Activated CD4-positive, alpha-beta T cell treated with anti-CD3 and anti-CD28 coated beads, Interleukin-2, amount 10 ng/mL, durations not matched to agents 7 days and 5 days (primary cell): ENCODE measurements at regions not wholly inside any gene's neighbourhood (a gene's known extent, or its start where the extent isn't known, plus 50 kb on each side); places are given as distances from the start of the nearest gene placed in this dataset.
"Not testable (repeated sequence)": the region's sequence is repeated elsewhere in the genome, so short reads cannot be mapped to it uniquely, and the experiment has no call there.

Experiments used
- CTCF ChIA-PET: fragments of 350-600 bp; sonication (Branson Sonifier 250); formaldehyde crosslinking; loops from one replicate; lab custom pipeline; 2021; ENCODE audit warnings: antibody characterized with exemption; lab: Charles Lee
- POLR2A ChIA-PET: fragments of 350-600 bp; sonication (Branson Sonifier 250); formaldehyde crosslinking; loops from one replicate; lab custom pipeline; 2021; ENCODE audit warnings: antibody characterized with exemption; lab: Charles Lee
- DNase-seq: peaks from one replicate; pipeline ENCODE4 v3.0.0-alpha.2; 2020
- H3K27ac Mint-ChIP-seq: one replicate; pipeline ENCODE4 v1.8.0; 2021; ENCODE audit warnings: mild to moderate bottlenecking, moderate library complexity, mixed read lengths
- H3K27me3 Mint-ChIP-seq: one replicate; pipeline ENCODE4 v1.8.0; 2021; ENCODE audit warnings: mixed read lengths
- H3K36me3 Mint-ChIP-seq: one replicate; pipeline ENCODE4 v1.8.0; 2021; ENCODE audit warnings: low read depth, mixed read lengths
- H3K4me1 Mint-ChIP-seq: one replicate; pipeline ENCODE4 v1.8.0; 2021; ENCODE audit warnings: mixed read lengths
- H3K4me3 Mint-ChIP-seq: one replicate; pipeline ENCODE4 v1.8.0; 2021; ENCODE audit warnings: mild to moderate bottlenecking, moderate library complexity, mixed read lengths
- H3K9me3 Mint-ChIP-seq: one replicate; pipeline ENCODE4 v1.8.0; 2021; ENCODE audit warnings: mixed read lengths

GRCh38 chr5:120159155-120159554 is 304.9 kb upstream of the PRR16 start:
- no peaks in the 10 kb centered on the region for H3K36me3 Mint-ChIP-seq

GRCh38 chr5:120160124-120160895 is 303.8 kb upstream of the PRR16 start:
- Mint-ChIP-seq H3K9me3 (no peaks in the 10 kb centered on the region), H3K4me3 (no peak overlapping the region), H3K27ac (no peak overlapping the region), H3K27me3 (no peaks in the 10 kb centered on the region), H3K36me3 (no peaks in the 10 kb centered on the region), H3K4me1 (no peaks in the 10 kb centered on the region)
- ChIA-PET POLR2A (no interaction called here), CTCF (no interaction called here)
- no peak for DNase-seq

More at GRCh38 chr5:120159155-120159554, 304.9 kb upstream of the PRR16 start:
- CTCF ChIA-PET: no interaction called here
- POLR2A ChIA-PET: no interaction called here
- Mint-ChIP-seq H3K4me3 (no peak overlapping the region), H3K9me3 (no peaks in the 10 kb centered on the region), H3K4me1 (no peaks in the 10 kb centered on the region), H3K27ac (no peak overlapping the region), H3K27me3 (no peaks in the 10 kb centered on the region)
- no peak for DNase-seq

- ChIA-PET CTCF (no interaction called here), POLR2A (no interaction called here)
- H3K27ac Mint-ChIP-seq: no peak overlapping the region
- no peak for DNase-seq
- H3K9me3 Mint-ChIP-seq: no peaks in the 10 kb centered on the region
- no peak overlapping the region for H3K4me3 Mint-ChIP-seq
- H3K4me1 Mint-ChIP-seq: no peaks in the 10 kb centered on the region
- H3K36me3 Mint-ChIP-seq: no peaks in the 10 kb centered on the region
- H3K27me3 Mint-ChIP-seq: no peaks in the 10 kb centered on the region
Observed at GRCh38 chr5:120162321-120162720, 301.8 kb upstream of the PRR16 start.

- DNase-seq: no peak
- Mint-ChIP-seq H3K36me3 (no peaks in the 10 kb centered on the region), H3K27me3 (no peaks in the 10 kb centered on the region), H3K4me1 (no peaks in the 10 kb centered on the region), H3K9me3 (no peaks in the 10 kb centered on the region), H3K27ac (no peak overlapping the region), H3K4me3 (no peak overlapping the region)
- POLR2A ChIA-PET: no interaction called here
- CTCF ChIA-PET: no interaction called here
Observed at GRCh38 chr5:120164037-120164436, 300.1 kb upstream of the PRR16 start.

GRCh38 chr5:120164986-120165385 is 299.1 kb upstream of the PRR16 start:
- Mint-ChIP-seq H3K27ac (no peak overlapping the region), H3K36me3 (no peaks in the 10 kb centered on the region), H3K4me1 (no peaks in the 10 kb centered on the region), H3K27me3 (no peaks in the 10 kb centered on the region), H3K4me3 (no peak overlapping the region), H3K9me3 (no peaks in the 10 kb centered on the region)
- CTCF ChIA-PET: no interaction called here
- no peak for DNase-seq
- POLR2A ChIA-PET: no interaction called here

GRCh38 chr5:120173125-120173524 is 291.0 kb upstream of the PRR16 start:
- no peaks in the 10 kb centered on the region for H3K36me3 Mint-ChIP-seq
- CTCF ChIA-PET: no interaction called here
- no peaks in the 10 kb centered on the region for H3K27me3 Mint-ChIP-seq
- DNase-seq: no peak
- H3K4me1 Mint-ChIP-seq: no peaks in the 10 kb centered on the region
- no peak overlapping the region for H3K27ac Mint-ChIP-seq
- POLR2A ChIA-PET: no interaction called here
- no peaks in the 10 kb centered on the region for H3K9me3 Mint-ChIP-seq
- H3K4me3 Mint-ChIP-seq: no peak overlapping the region

- ChIA-PET CTCF (no interaction called here), POLR2A (no interaction called here)
- H3K27ac Mint-ChIP-seq: no peak overlapping the region
- no peaks in the 10 kb centered on the region for H3K4me1 Mint-ChIP-seq
- DNase-seq: no peak
- H3K27me3 Mint-ChIP-seq: no peaks in the 10 kb centered on the region
- no peaks in the 10 kb centered on the region for H3K9me3 Mint-ChIP-seq
- no peaks in the 10 kb centered on the region for H3K36me3 Mint-ChIP-seq
- no peak overlapping the region for H3K4me3 Mint-ChIP-seq
Observed at GRCh38 chr5:120174089-120174488, 290.0 kb upstream of the PRR16 start.

DNA sequence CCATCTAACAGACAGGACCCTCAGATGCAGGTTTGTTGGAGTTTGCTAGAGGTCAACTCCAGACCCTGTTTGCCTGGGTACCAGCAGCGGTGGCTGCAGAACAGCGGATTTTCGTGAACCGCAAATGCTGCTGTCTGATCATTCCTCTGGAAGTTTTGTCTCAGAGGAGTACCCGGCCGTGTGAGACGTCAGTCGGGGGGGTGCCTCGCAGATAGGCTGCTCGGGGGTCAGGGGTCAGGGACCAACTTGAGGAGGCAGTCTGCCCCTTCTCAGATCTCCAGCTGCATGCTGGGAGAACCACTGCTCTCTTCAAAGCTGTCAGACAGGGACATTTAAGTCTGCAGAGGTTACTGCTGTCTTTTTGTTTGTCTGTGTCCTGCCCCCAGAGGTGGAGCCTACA is 282.9 kb upstream of the PRR16 start:
- H3K4me3 Mint-ChIP-seq, DNase-seq, POLR2A ChIA-PET, H3K27ac Mint-ChIP-seq, CTCF ChIA-PET, H3K27me3 Mint-ChIP-seq, H3K4me1 Mint-ChIP-seq, H3K36me3 Mint-ChIP-seq, H3K9me3 Mint-ChIP-seq: not testable (repeated sequence)

- H3K4me3 Mint-ChIP-seq, H3K9me3 Mint-ChIP-seq, POLR2A ChIA-PET, DNase-seq, H3K36me3 Mint-ChIP-seq, H3K4me1 Mint-ChIP-seq, CTCF ChIA-PET, H3K27ac Mint-ChIP-seq, H3K27me3 Mint-ChIP-seq: not testable (repeated sequence)
Observed at GRCh38 chr5:120194650-120195049, 269.4 kb upstream of the PRR16 start.

DNA sequence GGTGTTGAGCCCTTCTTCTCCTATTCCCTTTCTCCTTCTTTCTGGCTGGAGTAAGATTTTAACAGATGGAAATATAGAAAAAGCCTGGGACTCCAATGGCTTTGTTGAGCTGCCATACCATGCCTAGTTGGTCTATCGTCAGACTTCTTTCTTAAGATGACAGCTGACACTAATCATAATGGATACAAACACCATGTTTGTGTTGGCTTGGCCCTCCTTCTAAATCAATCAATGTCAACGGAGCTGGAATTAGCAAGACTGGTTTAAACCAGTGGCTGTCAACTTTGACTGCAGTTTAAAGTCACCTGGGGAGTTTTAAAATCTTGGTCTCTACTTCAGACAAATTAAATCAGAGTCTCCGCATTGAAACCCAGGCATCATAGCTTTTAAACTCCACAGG is 264.5 kb upstream of the PRR16 start:
- no peaks in the 10 kb centered on the region for H3K4me1 Mint-ChIP-seq
- H3K27me3 Mint-ChIP-seq: no peaks in the 10 kb centered on the region
- POLR2A ChIA-PET: no interaction called here
- CTCF ChIA-PET: no interaction called here
- DNase-seq: no peak
- H3K9me3 Mint-ChIP-seq: no peaks in the 10 kb centered on the region
- H3K36me3 Mint-ChIP-seq: no peaks in the 10 kb centered on the region
- H3K27ac Mint-ChIP-seq: no peak overlapping the region
- H3K4me3 Mint-ChIP-seq: no peak overlapping the region

DNA sequence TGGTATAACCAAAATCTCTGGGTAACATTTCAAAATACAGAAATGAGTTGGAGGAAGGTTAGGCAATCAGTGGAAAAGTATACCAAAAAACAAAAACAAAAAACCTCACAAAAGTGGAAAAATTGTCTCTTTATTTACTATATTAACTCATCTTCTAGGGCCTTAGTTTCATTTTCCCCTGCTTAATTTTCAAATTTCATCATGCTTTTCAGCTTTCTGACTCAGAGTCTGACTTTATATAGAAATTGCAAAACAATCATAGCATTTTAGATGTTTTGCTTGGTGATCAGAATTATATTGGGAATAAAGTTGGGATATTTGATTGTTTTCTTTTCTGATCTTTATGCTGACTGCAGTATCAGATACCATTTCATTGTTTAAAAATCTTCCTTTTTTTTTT is 257.0 kb upstream of the PRR16 start:
- POLR2A ChIA-PET: no interaction called here
- H3K4me1 Mint-ChIP-seq: no peaks in the 10 kb centered on the region
- H3K27ac Mint-ChIP-seq: no peak overlapping the region
- CTCF ChIA-PET: no interaction called here
- peaks cover 2% of the 10 kb centered on the region for H3K9me3 Mint-ChIP-seq
- no peak for DNase-seq
- no peak overlapping the region for H3K4me3 Mint-ChIP-seq
- no peaks in the 10 kb centered on the region for H3K36me3 Mint-ChIP-seq
- no peaks in the 10 kb centered on the region for H3K27me3 Mint-ChIP-seq

- ChIA-PET CTCF (no interaction called here), POLR2A (no interaction called here)
- no peak overlapping the region for H3K4me3 Mint-ChIP-seq
- H3K4me1 Mint-ChIP-seq: no peaks in the 10 kb centered on the region
- DNase-seq: no peak
- H3K9me3 Mint-ChIP-seq: peaks cover 2% of the 10 kb centered on the region
- H3K36me3 Mint-ChIP-seq: no peaks in the 10 kb centered on the region
- H3K27me3 Mint-ChIP-seq: no peaks in the 10 kb centered on the region
- no peak overlapping the region for H3K27ac Mint-ChIP-seq
Observed at GRCh38 chr5:120217001-120217400, 247.1 kb upstream of the PRR16 start.

- ChIA-PET POLR2A (no interaction called here), CTCF (no interaction called here)
- no peaks in the 10 kb centered on the region for H3K4me1 Mint-ChIP-seq
- H3K27me3 Mint-ChIP-seq: no peaks in the 10 kb centered on the region
- H3K36me3 Mint-ChIP-seq: no peaks in the 10 kb centered on the region
- H3K4me3 Mint-ChIP-seq: no peak overlapping the region
- H3K27ac Mint-ChIP-seq: no peak overlapping the region
- no peaks in the 10 kb centered on the region for H3K9me3 Mint-ChIP-seq
- no peak for DNase-seq
Observed at GRCh38 chr5:120219988-120220387, 244.1 kb upstream of the PRR16 start.

DNA sequence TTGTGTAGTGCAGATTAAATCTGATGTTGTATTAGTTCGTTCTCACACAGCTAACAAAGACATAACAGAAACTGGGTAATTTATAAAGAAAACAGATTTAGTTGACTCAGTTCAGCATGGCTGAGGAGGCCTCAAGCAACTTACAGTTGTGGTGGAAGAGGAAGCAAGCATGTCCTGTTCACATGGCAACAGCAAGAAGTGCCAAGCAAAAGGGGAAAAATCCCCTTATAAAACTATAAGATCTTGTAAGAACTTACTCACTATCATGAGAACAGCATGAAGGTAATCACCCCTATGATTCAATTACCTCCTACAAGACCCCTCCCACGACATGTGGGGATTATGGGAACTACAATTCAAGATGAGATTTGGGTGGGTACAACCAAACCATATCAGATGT is 238.6 kb upstream of the PRR16 start:
- DNase-seq: no peak
- Mint-ChIP-seq H3K9me3 (no peaks in the 10 kb centered on the region), H3K4me3 (no peak overlapping the region), H3K4me1 (no peaks in the 10 kb centered on the region), H3K36me3 (no peaks in the 10 kb centered on the region), H3K27me3 (no peaks in the 10 kb centered on the region), H3K27ac (no peak overlapping the region)
- ChIA-PET CTCF (no interaction called here), POLR2A (no interaction called here)
